Endothelial cell of umbilical vein (primary cell): ENCODE measurements at regions not wholly inside any gene's neighbourhood (a gene's known extent, or its start where the extent isn't known, plus 50 kb on each side); places are given as distances from the start of the nearest gene placed in this dataset.

Experiments used
- BruUV-seq: library from RNA; stranded (reverse); fragments of 400-500 nt; replicated peaks from 2 replicates; lab custom pipeline; 2021; lab: Mats Ljungman, UMichigan
- CTCF ChIA-PET: fragments of 300-600, 350-600 bp; sonication (Branson Sonifier 250); formaldehyde crosslinking; loops from one replicate; lab custom pipeline; 2021; ENCODE audit warnings: antibody characterized with exemption, inconsistent platforms; lab: Charles Lee
- POLR2A ChIA-PET: fragments of 300-600, 350-600 bp; sonication (Branson Sonifier 250); formaldehyde crosslinking; loops from one replicate; lab custom pipeline; 2021; ENCODE audit warnings: antibody characterized with exemption, inconsistent platforms; lab: Charles Lee
- DNase-seq: peaks from one replicate; pipeline ENCODE4 v3.0.0-alpha.2; 2011; ENCODE audit warnings: low read depth, low spot score
- FAIRE-seq: peaks from 2 replicates; lab custom pipeline; 2011; peaks lifted over from hg19 to GRCh38; lab: Jason Lieb, UNC
- H2AFZ ChIP-seq: 2 replicates; pipeline ENCODE4 v1.6.0; 2012; ENCODE audit warnings: low read depth, low read length, control low read depth, inconsistent platforms
- H3K27ac ChIP-seq: 2 replicates; pipeline ENCODE4 v1.5.1; 2011; ENCODE audit warnings: low read depth, mild to moderate bottlenecking, control low read depth, low read length, moderate library complexity; ENCODE audit not compliant: insufficient read depth
- H3K27me3 ChIP-seq, 2 experiments: 2 replicates each; pipeline versions ENCODE4 v1.6.0 to v1.6.1; 2011; ENCODE audit warnings: low read length in 2 of 2, mixed read lengths in 1 of 2; ENCODE audit not compliant: control insufficient read depth in 2 of 2, insufficient read depth in 2 of 2
- H3K36me3 ChIP-seq, 2 experiments: 2 replicates in 1 of 2; 3 replicates in 1 of 2; pipeline ENCODE4 v1.5.1; 2011; ENCODE audit warnings: low read length in 2 of 2, mild to moderate bottlenecking in 1 of 2, moderate library complexity in 1 of 2; ENCODE audit not compliant: control insufficient read depth in 2 of 2, insufficient read depth in 2 of 2; ENCODE audit errors: extremely low read depth in 1 of 2
- H3K4me1 ChIP-seq: 3 replicates; pipeline ENCODE4 v1.5.1; 2011; ENCODE audit warnings: mild to moderate bottlenecking, low read length; ENCODE audit not compliant: control insufficient read depth, insufficient read depth; ENCODE audit errors: extremely low read depth
- H3K4me2 ChIP-seq: 2 replicates; pipeline ENCODE4 v1.6.1; 2011; ENCODE audit warnings: low read length, control low read depth, mixed read lengths; ENCODE audit not compliant: insufficient read depth
- H3K4me3 ChIP-seq, 3 experiments: fragments of 200-600 bp in 1 of 3; sonication (generic), shearing (Covaris generic) in 1 of 3; replicated peaks in 1 of 3; 2 replicates each; pipeline ENCODE4 v1.5.1; 2011 to 2016; ENCODE audit warnings: control low read depth in 3 of 3, low read length in 3 of 3, mild to moderate bottlenecking in 2 of 3, inconsistent platforms in 1 of 3, low read depth in 1 of 3, moderate library complexity in 1 of 3; ENCODE audit not compliant: insufficient read depth in 1 of 3
- H3K79me2 ChIP-seq: 2 replicates; pipeline ENCODE4 v1.6.0; 2012; ENCODE audit warnings: low read length, inconsistent platforms; ENCODE audit not compliant: control insufficient read depth, insufficient read depth
- H3K9ac ChIP-seq: replicated peaks from 2 replicates; pipeline ENCODE3; 2011; ENCODE audit warnings: low read length, control low read depth; ENCODE audit not compliant: insufficient read depth; ENCODE audit errors: extremely low read depth
- H3K9me1 ChIP-seq: replicated peaks from 3 replicates; pipeline ENCODE4 v1.6.0; 2011; ENCODE audit warnings: mild to moderate bottlenecking, low read length; ENCODE audit not compliant: control insufficient read depth, insufficient read depth; ENCODE audit errors: extremely low read depth
- H3K9me3 ChIP-seq: replicated peaks from 2 replicates; pipeline ENCODE4 v1.5.1; 2012; ENCODE audit warnings: low read length, inconsistent platforms; ENCODE audit not compliant: control insufficient read depth, insufficient read depth
- H4K20me1 ChIP-seq: replicated peaks from 2 replicates; pipeline ENCODE3; 2011; ENCODE audit warnings: mild to moderate bottlenecking, low read length; ENCODE audit not compliant: control insufficient read depth, insufficient read depth; ENCODE audit errors: extremely low read depth
- CTCF ChIP-seq, 2 donors: IDR thresholded peaks; 1 replicate in 1 of 2; 2 replicates in 1 of 2; pipeline ENCODE4 v1.5.1; 2011; ENCODE audit warnings: low read length in 2 of 2, mild to moderate bottlenecking in 2 of 2, moderate library complexity in 2 of 2, control low read depth in 1 of 2, inconsistent platforms in 1 of 2, low read depth in 1 of 2; ENCODE audit not compliant: insufficient read depth in 1 of 2; ENCODE audit errors: extremely low read depth in 1 of 2
- EZH2 ChIP-seq: IDR thresholded peaks from 2 replicates; pipeline ENCODE4 v1.6.1; 2012; ENCODE audit warnings: borderline replicate concordance, low read depth, mild to moderate bottlenecking, moderate library complexity, low read length, inconsistent platforms; ENCODE audit not compliant: severe bottlenecking
- FOS ChIP-seq: IDR thresholded peaks from 2 replicates; pipeline ENCODE4 v1.6.1; 2011; ENCODE audit warnings: mild to moderate bottlenecking, low read length, moderate library complexity, borderline replicate concordance; ENCODE audit not compliant: insufficient read depth
- GATA2 ChIP-seq: IDR thresholded peaks from 2 replicates; pipeline ENCODE4 v1.7.0; 2011; ENCODE audit warnings: low read depth, mild to moderate bottlenecking, moderate library complexity, mixed read lengths, low read length; ENCODE audit not compliant: insufficient read length, insufficient read depth
- JUN ChIP-seq: IDR thresholded peaks from 2 replicates; pipeline ENCODE4 v1.6.1; 2011; ENCODE audit warnings: borderline replicate concordance, low read depth; ENCODE audit not compliant: insufficient read length, insufficient read depth
- MAX ChIP-seq: IDR thresholded peaks from 2 replicates; pipeline ENCODE4 v1.6.1; 2011; ENCODE audit not compliant: insufficient read depth, insufficient read length
- MYC ChIP-seq: IDR thresholded peaks from one replicate; pipeline ENCODE4 v1.6.1; 2011; ENCODE audit warnings: mild to moderate bottlenecking, low read depth, low read length
- POLR2A ChIP-seq: IDR thresholded peaks from 2 replicates; pipeline ENCODE4 v1.6.1; 2012; ENCODE audit warnings: low read depth, mild to moderate bottlenecking, control low read depth, low read length
- POLR2AphosphoS5 ChIP-seq: IDR thresholded peaks from 2 replicates; pipeline ENCODE4 v1.6.1; 2012; ENCODE audit warnings: low read depth, mild to moderate bottlenecking, control low read depth, low read length, moderate library complexity; ENCODE audit not compliant: insufficient read depth
- dilution Hi-C: fragments of 300-500 bp; cut with MboI; formaldehyde crosslinking; loops from one replicate; pipeline ENCODE4 v1.15.0; 2019; ENCODE audit warnings: low sequenced_read_pairs; ENCODE audit not compliant: extremely low pct_ligation_motif_present
- intact Hi-C: fragments of 100-400 bp; cut with micrococcal nuclease; formaldehyde crosslinking; loops from one replicate; pipeline ENCODE4 v1.10.0; 2022

- CTCF ChIA-PET: no interaction called here
- no TSS peak for BruUV-seq
- intact Hi-C loops (no loop called here), dilution Hi-C loops (no loop called here)
- Histone ChIP-seq H3K79me2 (no peaks in the 10 kb centered on the region), H3K9ac (no peak overlapping the region), H3K9me1 (no peaks in the 10 kb centered on the region), H3K9me3 (no peaks in the 10 kb centered on the region), H2AFZ (no peak overlapping the region), H3K27me3 (no peaks in the 10 kb centered on the region), H3K36me3 (peaks cover 10 to 28% of the 10 kb centered on the region in 2 experiments), H3K27ac (no peak overlapping the region), H3K4me3 (no peak overlapping the region), H3K4me2 (no peak overlapping the region), H4K20me1 (no peaks in the 10 kb centered on the region), H3K4me1 (no peaks in the 10 kb centered on the region)
- DNase-seq (no peak), FAIRE-seq (no peak)
- POLR2A ChIA-PET: no interaction called here
- no peak for TF ChIP-seq FOS
- TF ChIP-seq MYC: no peak
- no peak for TF ChIP-seq POLR2AphosphoS5
- TF ChIP-seq EZH2: no peak
- TF ChIP-seq GATA2: no peak
- no peak for TF ChIP-seq CTCF (IDR thresholded peaks at IDR 0.05; ENCODE audit: extremely low read depth in 1 of 2, insufficient read depth in 1 of 2, low read depth in 1 of 2, low read length in 2 of 2)
- no peak for TF ChIP-seq JUN
- no peak for TF ChIP-seq POLR2A
- TF ChIP-seq MAX: no peak
Observed at GRCh38 chr6:144477856-144478255, 192.7 kb downstream of the UTRN start.
